ENCODE measurements at regions not wholly inside any gene's neighbourhood (a gene's known extent, or its start where the extent isn't known, plus 50 kb on each side); places are given as distances from the start of the nearest gene placed in this dataset.

- intact Hi-C loops (cut with micrococcal nuclease) = no loop called here
Observed at GRCh38 chr5:163596608-163597315, 91.3 kb downstream of the MAT2B start.

GRCh38 chr5:163604013-163604412, 98.6 kb downstream of the MAT2B start:
- H3K36me3 Mint-ChIP-seq = no peaks in the 10 kb centered on the region
- 51% methylated on average over 4 of the region's 4 CpGs for WGBS (ENCODE audit: insufficient coverage)
- no peak for TF ChIP-seq CTCF (IDR thresholded peaks at IDR 0.05)

More at GRCh38 chr5:163596608-163597315, 91.3 kb downstream of the MAT2B start:
- H3K4me3 Mint-ChIP-seq = no peak overlapping the region
- DNase-seq (no peak), ATAC-seq (no peak)
- H3K36me3 Mint-ChIP-seq = no peaks in the 10 kb centered on the region
- TF ChIP-seq CTCF (IDR thresholded peaks at IDR 0.05) = no peak
- H3K27ac Mint-ChIP-seq = no peak overlapping the region
- H3K9me3 Mint-ChIP-seq = no peaks in the 10 kb centered on the region
- no peaks in the 10 kb centered on the region for H3K36me3 ChIP-seq (ENCODE audit: control insufficient read depth, insufficient read depth, low read length)
- no peak overlapping the region for H3K27ac ChIP-seq (ENCODE audit: low read length)
- peaks cover 0 to 5% of the 10 kb centered on the region in 2 donors for H3K27me3 Mint-ChIP-seq (ENCODE audit: low read depth in 2 of 2)
- no peaks in the 10 kb centered on the region for H3K4me1 Mint-ChIP-seq
- no peak overlapping the region for H3K4me3 ChIP-seq (ENCODE audit: low read length)
- 83% methylated on average over 4 of the region's 5 CpGs for WGBS (ENCODE audit: insufficient coverage)
- H3K27me3 ChIP-seq (ENCODE audit: control insufficient read depth, insufficient read depth, low read length) = peaks cover 2% of the 10 kb centered on the region
- H3K4me1 ChIP-seq (ENCODE audit: control insufficient read depth, insufficient read depth, low read length) = no peaks in the 10 kb centered on the region
- no peaks in the 10 kb centered on the region for H3K9me3 ChIP-seq (ENCODE audit: control insufficient read depth, insufficient read depth, low read length)

GRCh38 chr5:163607256-163607655, 101.8 kb downstream of the MAT2B start:
- H3K4me1 ChIP-seq (ENCODE audit: control insufficient read depth, insufficient read depth, low read length) = no peaks in the 10 kb centered on the region
- no peaks in the 10 kb centered on the region for H3K9me3 ChIP-seq (ENCODE audit: control insufficient read depth, insufficient read depth, low read length)
- ATAC-seq = no peak
- Mint-ChIP-seq H3K4me3 (no peak overlapping the region), H3K27ac (no peak overlapping the region), H3K27me3 (ENCODE audit: low read depth in 2 of 2) (no peaks in the 10 kb centered on the region), H3K4me1 (no peaks in the 10 kb centered on the region), H3K9me3 (peaks cover 0 to under 1% of the 10 kb centered on the region in 2 donors), H3K36me3 (no peaks in the 10 kb centered on the region)
- H3K36me3 ChIP-seq (ENCODE audit: control insufficient read depth, insufficient read depth, low read length) = no peaks in the 10 kb centered on the region
- H3K27ac ChIP-seq (ENCODE audit: low read length) = no peak overlapping the region
- no peak overlapping the region for H3K4me3 ChIP-seq (ENCODE audit: low read length)
- WGBS (ENCODE audit: insufficient coverage) = 82% methylated on average over 4 of the region's 4 CpGs
- H3K27me3 ChIP-seq (ENCODE audit: control insufficient read depth, insufficient read depth, low read length) = no peaks in the 10 kb centered on the region
- TF ChIP-seq CTCF (IDR thresholded peaks at IDR 0.05) = no peak
- intact Hi-C loops (cut with micrococcal nuclease) = no loop called here
- DNase-seq = no peak

More at GRCh38 chr5:163604013-163604412, 98.6 kb downstream of the MAT2B start:
- Mint-ChIP-seq H3K27me3 (ENCODE audit: low read depth in 2 of 2) (no peaks in the 10 kb centered on the region), H3K27ac (no peak overlapping the region), H3K4me1 (no peaks in the 10 kb centered on the region), H3K4me3 (no peak overlapping the region), H3K9me3 (peaks cover 0 to 2% of the 10 kb centered on the region in 2 donors)
- intact Hi-C loops (cut with micrococcal nuclease) = no loop called here
- ATAC-seq = no peak
- no peaks in the 10 kb centered on the region for H3K9me3 ChIP-seq (ENCODE audit: control insufficient read depth, insufficient read depth, low read length)
- H3K4me3 ChIP-seq (ENCODE audit: low read length) = no peak overlapping the region
- no peaks in the 10 kb centered on the region for H3K36me3 ChIP-seq (ENCODE audit: control insufficient read depth, insufficient read depth, low read length)
- no peaks in the 10 kb centered on the region for H3K4me1 ChIP-seq (ENCODE audit: control insufficient read depth, insufficient read depth, low read length)
- no peak for DNase-seq
- H3K27me3 ChIP-seq (ENCODE audit: control insufficient read depth, insufficient read depth, low read length) = peaks cover 2% of the 10 kb centered on the region
- no peak overlapping the region for H3K27ac ChIP-seq (ENCODE audit: low read length)

- ATAC-seq = no peak
- DNase-seq = no peak
- no peaks in the 10 kb centered on the region for H3K27me3 ChIP-seq (ENCODE audit: control insufficient read depth, insufficient read depth, low read length)
- H3K9me3 ChIP-seq (ENCODE audit: control insufficient read depth, insufficient read depth, low read length) = no peaks in the 10 kb centered on the region
- no peak overlapping the region for H3K27ac Mint-ChIP-seq
- intact Hi-C loops (cut with micrococcal nuclease) = no loop called here
- no peaks in the 10 kb centered on the region for H3K36me3 ChIP-seq (ENCODE audit: control insufficient read depth, insufficient read depth, low read length)
- no peak for TF ChIP-seq CTCF (IDR thresholded peaks at IDR 0.05)
- no peak overlapping the region for H3K27ac ChIP-seq (ENCODE audit: low read length)
- no peak overlapping the region for H3K4me3 ChIP-seq (ENCODE audit: low read length)
- no peaks in the 10 kb centered on the region for H3K36me3 Mint-ChIP-seq
- H3K27me3 Mint-ChIP-seq (ENCODE audit: low read depth in 2 of 2) = peaks cover 0 to 5% of the 10 kb centered on the region in 2 donors
- H3K4me1 ChIP-seq (ENCODE audit: control insufficient read depth, insufficient read depth, low read length) = no peaks in the 10 kb centered on the region
- peaks cover 3% of the 10 kb centered on the region in 2 donors for H3K9me3 Mint-ChIP-seq
- no peak overlapping the region for H3K4me3 Mint-ChIP-seq
- H3K4me1 Mint-ChIP-seq = no peaks in the 10 kb centered on the region
Observed at GRCh38 chr5:163608621-163609020, 103.2 kb downstream of the MAT2B start.

Measured in natural killer cell (primary cell).